ENCODE measurements at regions not wholly inside any gene's neighbourhood (a gene's known extent, or its start where the extent isn't known, plus 50 kb on each side); places are given as distances from the start of the nearest gene placed in this dataset.
A peak's percentile ranks its signal among the peaks of the same experiment; 100 is the strongest.

DNA sequence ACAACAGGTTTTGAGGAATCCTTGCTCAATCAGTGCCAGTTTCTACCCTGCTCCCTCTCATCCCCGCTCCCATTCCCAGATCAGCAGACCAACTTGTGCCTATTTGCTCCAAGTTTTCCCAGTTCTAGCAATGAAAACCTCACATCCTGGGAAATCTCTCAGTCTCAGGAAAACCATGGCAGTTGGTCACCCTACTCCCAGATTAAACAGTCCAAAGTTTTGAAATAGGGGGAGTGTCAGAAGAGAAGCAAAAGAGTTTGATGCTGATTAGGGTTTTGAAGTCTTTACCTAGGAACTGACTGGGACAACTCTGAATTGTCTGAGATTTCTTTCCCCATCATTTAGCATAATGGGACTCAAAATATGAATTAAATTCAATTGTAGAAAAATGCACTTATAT is 95.8 kb upstream of the ARID2 start:
- H3K4me2 ChIP-seq (ENCODE audit: low read length, poor library complexity, severe bottlenecking), result no peak overlapping the region
- H3K18ac ChIP-seq (ENCODE audit: low read depth in 1 of 2, low read length in 2 of 2), result no peak overlapping the region
- no peak for DNase-seq
- H3K79me1 ChIP-seq (replicated peaks; ENCODE audit: low read length, poor library complexity, severe bottlenecking), result no peaks in the 10 kb centered on the region
- no peak overlapping the region for H3K9ac ChIP-seq (ENCODE audit: low read length)
- H2BK120ac ChIP-seq (ENCODE audit: low read depth, low read length), result no peak overlapping the region
- no peak overlapping the region for H2AK5ac ChIP-seq (ENCODE audit: low read length, severe bottlenecking)
- no peak overlapping the region for H4K8ac ChIP-seq (ENCODE audit: low read length)
- H3K23ac ChIP-seq (ENCODE audit: low read length in 2 of 2), result no peak overlapping the region
- H3K27me3 ChIP-seq (ENCODE audit: control insufficient read depth in 1 of 2, insufficient read depth in 1 of 2, low read length in 2 of 2), result no peaks in the 10 kb centered on the region
- no peak overlapping the region for H3K4ac ChIP-seq (ENCODE audit: low read depth in 1 of 2, low read length in 2 of 2)
- no peak overlapping the region for H3K27ac ChIP-seq (ENCODE audit: low read length, poor library complexity, severe bottlenecking)
- H2AFZ ChIP-seq (ENCODE audit: low read depth, low read length), result no peak overlapping the region
- no peak overlapping the region for H2BK5ac ChIP-seq (ENCODE audit: low read depth, low read length, poor library complexity, severe bottlenecking)
- H3K9me3 ChIP-seq (ENCODE audit: control insufficient read depth, low read length), result no peaks in the 10 kb centered on the region
- no peak overlapping the region for H4K91ac ChIP-seq (ENCODE audit: low read length)
- no peak overlapping the region for H3K14ac ChIP-seq (ENCODE audit: low read length in 2 of 2)
- no peak overlapping the region for H2BK12ac ChIP-seq (ENCODE audit: low read length in 2 of 2)
- H2BK15ac ChIP-seq (ENCODE audit: low read depth, poor library complexity, severe bottlenecking), result no peak overlapping the region
- no peak overlapping the region for H3K4me3 ChIP-seq (ENCODE audit: insufficient read depth in 1 of 2, low read depth in 1 of 2, low read length in 2 of 2)
- H3K36me3 ChIP-seq (ENCODE audit: control insufficient read depth in 1 of 2, insufficient read depth in 2 of 2, low read depth in 1 of 2, low read length in 2 of 2), result no peaks in the 10 kb centered on the region
- H3K4me1 ChIP-seq (ENCODE audit: control insufficient read depth, insufficient read depth, low read depth, low read length), result no peaks in the 10 kb centered on the region
- WGBS, result 100% methylated on average over 1 of the region's 1 CpG

DNA sequence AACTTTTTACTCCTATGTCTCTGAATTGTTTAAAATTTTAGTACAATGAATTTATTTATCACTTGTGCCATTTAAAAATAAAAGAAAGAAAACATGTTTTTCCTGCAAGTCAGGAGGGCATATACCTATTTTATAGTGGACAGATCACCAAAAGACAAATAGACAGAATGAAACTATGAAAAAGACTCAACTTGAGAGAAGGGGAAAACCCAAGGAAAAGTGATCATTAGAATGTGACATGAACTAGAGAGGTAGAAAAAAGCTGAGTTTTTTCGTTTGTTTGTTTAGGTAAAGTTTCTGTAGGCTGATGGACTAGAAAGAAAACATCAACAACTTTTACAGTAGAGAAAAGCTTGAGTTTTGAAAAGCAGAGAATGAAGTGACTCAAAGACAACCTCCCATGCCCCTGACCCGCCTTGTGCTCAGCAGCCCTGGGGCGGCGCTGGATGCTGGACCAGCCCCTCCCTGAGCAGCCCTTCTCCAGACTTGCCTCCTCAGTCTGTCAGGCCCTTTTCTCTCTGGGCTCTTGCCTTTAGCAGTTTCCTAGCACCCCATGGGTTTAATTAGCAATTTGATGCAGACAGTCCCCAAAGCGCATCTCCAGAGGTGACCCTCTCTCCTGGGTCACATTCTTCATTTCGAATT is 95.1 kb upstream of the ARID2 start:
- Histone ChIP-seq H3K18ac (ENCODE audit: low read depth in 1 of 2, low read length in 2 of 2) (no peak overlapping the region), H2AK5ac (ENCODE audit: low read length, severe bottlenecking) (no peak overlapping the region), H2BK15ac (ENCODE audit: low read depth, poor library complexity, severe bottlenecking) (no peak overlapping the region), H3K9ac (ENCODE audit: low read length) (no peak overlapping the region), H2BK12ac (ENCODE audit: low read length in 2 of 2) (no peak overlapping the region), H4K8ac (ENCODE audit: low read length) (no peak overlapping the region), H2BK120ac (ENCODE audit: low read depth, low read length) (no peak overlapping the region), H3K79me1 (replicated peaks; ENCODE audit: low read length, poor library complexity, severe bottlenecking) (no peaks in the 10 kb centered on the region), H3K23ac (ENCODE audit: low read length in 2 of 2) (no peak overlapping the region), H3K14ac (ENCODE audit: low read length in 2 of 2) (no peak overlapping the region), H3K4ac (ENCODE audit: low read depth in 1 of 2, low read length in 2 of 2) (no peak overlapping the region), H3K4me1 (ENCODE audit: control insufficient read depth, insufficient read depth, low read depth, low read length) (no peaks in the 10 kb centered on the region), H3K4me3 (ENCODE audit: insufficient read depth in 1 of 2, low read depth in 1 of 2, low read length in 2 of 2) (no peak overlapping the region), H3K27me3 (ENCODE audit: control insufficient read depth in 1 of 2, insufficient read depth in 1 of 2, low read length in 2 of 2) (no peaks in the 10 kb centered on the region), H3K27ac (ENCODE audit: low read length, poor library complexity, severe bottlenecking) (no peak overlapping the region), H4K91ac (ENCODE audit: low read length) (no peak overlapping the region), H2AFZ (ENCODE audit: low read depth, low read length) (peak overlapping the region; percentile 53), H3K36me3 (ENCODE audit: control insufficient read depth in 1 of 2, insufficient read depth in 2 of 2, low read depth in 1 of 2, low read length in 2 of 2) (no peaks in the 10 kb centered on the region), H3K4me2 (ENCODE audit: low read length, poor library complexity, severe bottlenecking) (no peak overlapping the region), H3K9me3 (ENCODE audit: control insufficient read depth, low read length) (no peaks in the 10 kb centered on the region), H2BK5ac (ENCODE audit: low read depth, low read length, poor library complexity, severe bottlenecking) (no peak overlapping the region)
- DNase-seq, result no peak
- WGBS, result 94% methylated on average over 5 of the region's 6 CpGs

DNA sequence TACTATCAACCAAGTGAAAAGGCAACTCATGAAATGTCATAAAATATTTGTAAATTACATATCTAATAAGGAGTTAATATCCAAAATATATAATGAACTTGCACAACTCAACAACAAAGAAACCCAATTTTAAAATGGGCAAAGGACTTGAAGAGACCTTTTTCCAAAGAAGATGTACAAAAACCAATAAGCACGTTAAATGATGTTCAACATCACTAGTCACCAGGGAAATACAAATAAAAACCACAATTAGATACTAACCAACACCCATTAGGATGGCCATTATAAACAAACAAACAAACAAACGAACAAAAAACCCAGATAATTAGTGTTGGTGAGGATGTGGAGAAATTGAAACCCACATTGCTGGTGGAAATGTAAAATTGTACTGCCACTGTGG is 92.3 kb upstream of the ARID2 start:
- Histone ChIP-seq H2AK5ac (ENCODE audit: low read length, severe bottlenecking) (no peak overlapping the region), H3K4me1 (ENCODE audit: control insufficient read depth, insufficient read depth, low read depth, low read length) (no peaks in the 10 kb centered on the region), H2AFZ (ENCODE audit: low read depth, low read length) (no peak overlapping the region), H3K18ac (ENCODE audit: low read depth in 1 of 2, low read length in 2 of 2) (no peak overlapping the region), H3K27ac (ENCODE audit: low read length, poor library complexity, severe bottlenecking) (no peak overlapping the region), H2BK15ac (ENCODE audit: low read depth, poor library complexity, severe bottlenecking) (no peak overlapping the region), H3K9ac (ENCODE audit: low read length) (no peak overlapping the region), H3K4me2 (ENCODE audit: low read length, poor library complexity, severe bottlenecking) (no peak overlapping the region), H3K27me3 (ENCODE audit: control insufficient read depth in 1 of 2, insufficient read depth in 1 of 2, low read length in 2 of 2) (no peaks in the 10 kb centered on the region), H3K36me3 (ENCODE audit: control insufficient read depth in 1 of 2, insufficient read depth in 2 of 2, low read depth in 1 of 2, low read length in 2 of 2) (no peaks in the 10 kb centered on the region), H2BK12ac (ENCODE audit: low read length in 2 of 2) (no peak overlapping the region), H2BK120ac (ENCODE audit: low read depth, low read length) (no peak overlapping the region), H3K4me3 (ENCODE audit: insufficient read depth in 1 of 2, low read depth in 1 of 2, low read length in 2 of 2) (no peak overlapping the region), H4K8ac (ENCODE audit: low read length) (no peak overlapping the region), H4K91ac (ENCODE audit: low read length) (no peak overlapping the region), H3K23ac (ENCODE audit: low read length in 2 of 2) (no peak overlapping the region), H3K14ac (ENCODE audit: low read length in 2 of 2) (no peak overlapping the region), H3K4ac (ENCODE audit: low read depth in 1 of 2, low read length in 2 of 2) (no peak overlapping the region), H3K9me3 (ENCODE audit: control insufficient read depth, low read length) (no peaks in the 10 kb centered on the region), H2BK5ac (ENCODE audit: low read depth, low read length, poor library complexity, severe bottlenecking) (no peak overlapping the region), H3K79me1 (replicated peaks; ENCODE audit: low read length, poor library complexity, severe bottlenecking) (no peaks in the 10 kb centered on the region)
- WGBS, result 88% methylated on average over 1 of the region's 2 CpGs
- DNase-seq, result no peak

DNA sequence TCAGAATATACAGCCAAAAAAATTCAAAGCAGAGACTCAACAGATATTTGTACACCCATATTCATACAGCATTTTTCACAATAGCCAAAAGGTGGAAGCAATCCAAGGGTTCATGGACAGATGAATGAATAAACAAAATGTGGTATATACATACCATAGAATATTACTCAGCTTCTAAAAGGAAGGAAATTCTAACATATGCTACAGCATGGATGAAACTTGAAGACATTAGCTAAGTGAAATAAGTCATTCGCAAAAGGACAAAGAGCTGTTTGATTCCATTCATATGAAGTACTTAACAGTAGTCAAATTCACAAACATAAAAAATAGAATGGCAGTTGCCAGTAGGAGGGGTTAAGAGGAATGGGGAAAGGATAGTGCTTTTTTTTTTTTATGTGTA is 91.8 kb upstream of the ARID2 start:
- Histone ChIP-seq H3K18ac (ENCODE audit: low read depth in 1 of 2, low read length in 2 of 2) (no peak overlapping the region), H2AK5ac (ENCODE audit: low read length, severe bottlenecking) (no peak overlapping the region), H3K27me3 (ENCODE audit: control insufficient read depth in 1 of 2, insufficient read depth in 1 of 2, low read length in 2 of 2) (no peaks in the 10 kb centered on the region), H3K4me2 (ENCODE audit: low read length, poor library complexity, severe bottlenecking) (no peak overlapping the region), H2BK5ac (ENCODE audit: low read depth, low read length, poor library complexity, severe bottlenecking) (no peak overlapping the region), H2AFZ (ENCODE audit: low read depth, low read length) (no peak overlapping the region), H3K23ac (ENCODE audit: low read length in 2 of 2) (no peak overlapping the region), H3K4me3 (ENCODE audit: insufficient read depth in 1 of 2, low read depth in 1 of 2, low read length in 2 of 2) (no peak overlapping the region), H3K14ac (ENCODE audit: low read length in 2 of 2) (no peak overlapping the region), H3K79me1 (replicated peaks; ENCODE audit: low read length, poor library complexity, severe bottlenecking) (no peaks in the 10 kb centered on the region), H3K4ac (ENCODE audit: low read depth in 1 of 2, low read length in 2 of 2) (no peak overlapping the region), H2BK12ac (ENCODE audit: low read length in 2 of 2) (no peak overlapping the region), H4K8ac (ENCODE audit: low read length) (no peak overlapping the region), H2BK15ac (ENCODE audit: low read depth, poor library complexity, severe bottlenecking) (no peak overlapping the region), H3K9me3 (ENCODE audit: control insufficient read depth, low read length) (no peaks in the 10 kb centered on the region), H3K27ac (ENCODE audit: low read length, poor library complexity, severe bottlenecking) (no peak overlapping the region), H3K4me1 (ENCODE audit: control insufficient read depth, insufficient read depth, low read depth, low read length) (no peaks in the 10 kb centered on the region), H3K36me3 (ENCODE audit: control insufficient read depth in 1 of 2, insufficient read depth in 2 of 2, low read depth in 1 of 2, low read length in 2 of 2) (no peaks in the 10 kb centered on the region), H3K9ac (ENCODE audit: low read length) (no peak overlapping the region), H4K91ac (ENCODE audit: low read length) (no peak overlapping the region), H2BK120ac (ENCODE audit: low read depth, low read length) (no peak overlapping the region)
- DNase-seq, result peak; percentile 53
- no CpG with 5 or more reads among the region's 1 CpG for WGBS
